ENCODE measurements at regions not wholly inside any gene's neighbourhood (a gene's known extent, or its start where the extent isn't known, plus 50 kb on each side); places are given as distances from the start of the nearest gene placed in this dataset.

GRCh38 chr3:72324253-72324811 is 523.9 kb downstream of the SHQ1 start:
- no peak for DNase-seq (ENCODE audit: low read depth)

DNA sequence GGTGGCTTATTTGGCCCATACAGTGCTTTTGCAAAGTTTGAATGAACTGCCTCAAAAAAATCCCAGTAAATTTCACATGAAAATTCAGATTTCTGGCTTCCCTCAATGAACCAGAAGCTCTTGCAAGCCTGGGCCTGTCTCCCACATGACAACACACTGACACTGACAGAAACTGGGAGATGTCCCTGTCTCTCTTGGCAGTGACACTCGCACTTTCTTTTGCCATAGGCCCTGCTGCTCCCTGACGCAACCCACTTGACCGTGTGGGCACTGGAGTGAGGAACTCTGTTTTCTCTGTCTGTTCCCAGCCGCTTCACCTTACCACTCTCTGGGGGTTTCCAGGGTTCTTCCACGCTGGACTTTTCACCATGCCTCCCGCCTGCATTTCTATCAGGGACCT is 524.5 kb downstream of the SHQ1 start:
- DNase-seq (ENCODE audit: low read depth) = no peak

- no peak for DNase-seq (ENCODE audit: low read depth)
Measured at GRCh38 chr3:72322264-72322976, 525.8 kb downstream of the SHQ1 start.

GRCh38 chr3:72320955-72321303 is 527.3 kb downstream of the SHQ1 start:
- DNase-seq (ENCODE audit: low read depth) = no peak

DNA sequence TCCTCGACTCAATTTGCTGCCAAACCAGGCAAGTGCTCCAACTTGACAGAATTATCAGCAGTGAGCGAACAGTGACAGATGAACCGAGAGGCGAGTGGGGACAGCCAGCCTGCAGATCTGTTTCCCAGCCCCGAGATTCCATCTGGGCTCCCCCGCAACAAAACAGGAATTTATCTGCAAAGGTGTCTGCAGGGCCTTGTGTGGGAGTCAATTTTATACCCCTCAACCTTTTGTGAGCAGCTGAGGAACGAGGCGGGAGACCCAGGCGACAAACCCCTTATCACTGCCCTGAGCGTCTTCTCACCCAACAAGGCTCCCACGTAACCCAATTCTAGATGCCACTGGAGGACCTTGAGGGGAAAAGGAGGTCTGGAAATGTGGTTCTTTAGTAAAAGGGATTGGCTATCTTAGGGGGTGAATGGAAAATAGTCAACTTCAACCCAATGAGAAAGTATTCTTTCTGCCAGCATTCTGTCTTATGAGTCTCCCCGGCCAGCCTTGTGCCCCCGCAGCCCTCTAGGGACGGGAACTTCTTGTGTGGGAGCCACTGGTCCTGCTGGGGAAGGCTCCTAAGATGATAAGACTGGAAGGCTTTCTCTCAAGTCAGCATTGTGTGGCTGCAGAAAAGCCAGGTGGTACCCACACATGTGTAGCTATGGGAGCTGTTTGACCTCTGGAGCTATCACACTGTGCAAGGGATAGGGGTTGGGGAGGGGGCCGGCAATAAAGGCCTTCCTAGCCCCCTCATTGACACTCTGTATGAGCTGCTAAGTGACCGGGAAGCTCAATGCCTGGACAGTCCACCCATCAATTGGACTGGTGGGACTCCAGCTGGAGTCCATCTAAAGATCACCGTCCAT is 527.9 kb downstream of the SHQ1 start:
- DNase-seq (ENCODE audit: low read depth) = no peak

GRCh38 chr3:72319194-72320094 is 528.8 kb downstream of the SHQ1 start:
- DNase-seq (ENCODE audit: low read depth) = no peak

DNA sequence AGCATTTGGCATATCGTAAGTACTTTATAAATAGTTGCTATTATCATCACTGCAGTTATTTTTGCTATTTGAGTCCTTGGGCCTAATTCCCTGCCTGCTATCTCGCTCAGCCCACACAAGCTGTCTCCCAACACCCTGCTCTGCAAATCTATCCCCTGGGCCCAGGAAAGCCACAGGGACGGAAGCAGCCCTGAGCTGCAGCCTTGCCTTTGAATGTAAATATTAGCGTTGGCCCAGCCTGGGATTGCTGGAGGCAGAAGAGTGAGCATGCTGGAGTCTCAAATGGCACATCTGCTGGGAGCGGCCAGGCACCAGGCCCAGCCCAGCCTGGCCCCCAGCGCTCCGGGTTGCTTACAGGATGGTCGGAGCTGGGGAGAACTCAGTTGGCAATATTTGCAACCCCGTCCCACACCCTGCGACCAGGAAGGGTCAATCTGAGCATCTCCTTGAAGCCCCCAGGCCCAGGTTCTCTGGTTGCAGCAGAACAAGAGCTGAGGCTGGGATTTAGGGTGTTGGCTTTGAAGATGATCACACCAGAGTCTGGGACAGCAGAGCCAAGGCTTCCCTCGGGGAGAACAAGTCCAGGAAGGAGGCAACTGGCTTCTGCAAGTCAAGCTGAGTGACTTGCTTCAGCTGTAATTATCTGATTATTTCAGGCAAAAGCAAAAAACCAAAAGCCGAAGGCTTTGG is 529.6 kb downstream of the SHQ1 start:
- DNase-seq (ENCODE audit: low read depth) = no peak

GRCh38 chr3:72317491-72317890 is 530.8 kb downstream of the SHQ1 start:
- no peak for DNase-seq (ENCODE audit: low read depth)

DNA sequence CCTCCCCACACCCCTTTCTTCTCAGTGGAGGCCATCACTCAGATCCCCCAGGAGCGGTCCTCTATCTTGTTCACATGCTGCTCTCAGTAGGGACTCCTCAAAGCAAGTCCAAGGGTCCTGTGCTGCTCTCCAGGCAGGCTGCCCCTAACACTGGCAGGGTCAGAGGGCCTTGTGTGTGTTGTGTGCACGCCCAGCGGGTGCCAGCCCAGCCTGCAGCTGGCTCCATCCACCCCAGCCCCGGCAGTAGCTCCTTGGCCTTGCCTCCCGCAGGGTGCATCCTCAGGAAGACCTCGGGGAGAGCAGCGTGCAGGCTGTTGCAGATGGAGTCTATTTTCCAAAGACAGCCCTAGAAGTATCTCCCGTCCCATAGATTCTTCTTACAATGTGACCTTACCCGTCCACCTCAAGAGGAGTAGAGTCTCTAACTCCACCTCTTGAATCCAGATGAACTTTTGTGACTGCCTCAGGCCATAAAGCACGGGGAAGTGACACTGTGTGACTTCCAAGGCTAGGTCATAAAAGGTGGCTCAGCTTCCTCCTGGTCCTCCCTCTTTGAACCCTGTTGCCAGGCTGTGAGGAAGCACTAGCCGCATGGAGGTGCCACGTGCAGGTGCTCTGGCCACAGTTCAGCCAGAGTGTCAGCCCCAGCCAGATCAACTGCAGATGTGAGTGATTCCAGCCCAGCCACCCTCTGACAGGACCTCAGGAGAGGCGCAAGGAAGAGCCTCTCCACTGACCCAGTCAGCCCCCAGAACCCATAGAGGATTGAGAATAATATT is 531.6 kb downstream of the SHQ1 start:
- no peak for DNase-seq (ENCODE audit: low read depth)

GRCh38 chr3:72313308-72313707 is 528.4 kb upstream of the PROK2 start:
- no peak for DNase-seq (ENCODE audit: low read depth)

DNA sequence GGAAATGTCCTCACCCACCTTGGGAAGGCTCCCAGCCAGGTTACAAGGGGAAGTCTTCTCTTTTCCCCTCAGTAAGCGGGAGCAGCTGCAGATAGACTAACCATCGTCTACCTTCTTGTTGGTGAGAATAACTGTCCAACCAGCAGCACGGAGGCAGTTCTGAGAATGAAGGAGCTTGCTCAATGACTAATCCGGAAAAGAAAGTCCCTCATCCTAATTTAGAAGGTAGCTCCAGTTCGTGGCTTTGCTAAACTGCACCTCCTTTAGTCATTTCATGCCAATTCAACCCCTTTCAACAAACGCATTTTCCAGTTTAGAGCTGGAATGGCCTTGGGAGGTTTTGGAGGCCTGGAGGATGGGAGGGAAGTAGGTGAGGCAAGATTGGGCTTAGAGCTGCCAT is 527.4 kb upstream of the PROK2 start:
- DNase-seq (ENCODE audit: low read depth) = no peak

DNA sequence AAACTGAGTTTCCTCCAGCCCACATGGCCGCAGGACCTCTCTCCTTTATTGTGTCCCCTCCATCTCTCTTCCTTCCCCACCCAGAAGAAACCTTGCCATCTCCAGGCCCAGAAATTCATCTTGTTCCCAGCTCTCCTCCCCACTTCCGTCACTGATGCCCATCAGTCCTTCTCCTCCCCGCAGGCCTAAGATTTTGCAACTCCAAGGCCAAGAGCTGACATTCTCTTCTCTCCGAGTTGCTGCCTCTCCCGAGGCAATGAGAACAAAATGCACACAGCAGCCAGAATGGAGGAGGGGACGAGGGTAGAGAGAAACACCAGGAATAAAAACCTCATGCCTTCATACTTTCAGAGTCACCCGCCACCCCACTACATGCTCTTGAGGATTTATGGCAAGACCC is 526.5 kb upstream of the PROK2 start:
- no peak for DNase-seq (ENCODE audit: low read depth)

DNA sequence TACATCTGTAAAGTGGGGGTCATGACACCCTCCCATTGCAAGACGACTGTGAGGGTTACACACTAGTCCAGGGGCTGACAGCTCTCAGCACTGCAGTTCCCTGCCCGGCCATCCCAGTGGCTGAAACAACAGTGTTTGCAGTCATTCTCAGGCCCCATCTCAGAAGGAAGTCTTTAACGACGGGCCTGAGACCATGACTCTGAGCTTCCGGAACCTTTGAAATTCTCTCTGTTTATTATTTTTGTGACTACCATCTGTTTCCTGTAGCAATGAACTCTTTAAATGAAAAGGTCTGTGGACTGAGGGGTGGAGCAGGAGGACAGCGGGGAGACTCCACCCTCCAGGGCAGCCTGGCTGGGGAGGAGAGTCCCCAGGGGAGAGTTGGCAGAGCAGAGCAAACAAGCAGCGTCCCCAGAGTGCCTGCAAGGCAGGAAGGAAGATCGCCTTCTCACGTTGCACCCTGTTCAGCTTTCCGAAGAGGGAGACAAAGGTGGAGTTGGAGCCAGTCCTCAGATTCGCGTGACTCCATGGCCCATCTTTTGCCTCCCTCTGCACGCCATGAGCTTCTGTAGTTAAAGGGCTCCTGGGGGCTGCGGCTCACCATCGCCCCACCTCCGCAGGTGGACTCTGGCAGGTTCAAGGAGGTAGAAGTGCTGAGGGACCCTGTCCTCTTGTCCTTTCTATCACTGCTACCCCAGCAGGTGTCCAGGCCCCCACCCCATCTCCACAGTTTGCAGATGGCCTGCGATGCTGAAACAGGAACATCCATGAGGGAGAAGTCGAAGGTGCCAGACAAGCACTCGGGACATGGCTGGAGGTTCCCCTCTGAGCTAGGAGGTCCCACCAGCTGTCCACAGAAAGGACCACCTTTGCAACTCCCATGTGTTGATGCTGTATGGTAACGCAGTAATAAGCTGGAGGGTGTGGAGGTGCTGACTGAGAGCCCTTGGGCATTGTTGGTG is 525.8 kb upstream of the PROK2 start:
- peak; percentile 26 for DNase-seq (ENCODE audit: low read depth)

DNA sequence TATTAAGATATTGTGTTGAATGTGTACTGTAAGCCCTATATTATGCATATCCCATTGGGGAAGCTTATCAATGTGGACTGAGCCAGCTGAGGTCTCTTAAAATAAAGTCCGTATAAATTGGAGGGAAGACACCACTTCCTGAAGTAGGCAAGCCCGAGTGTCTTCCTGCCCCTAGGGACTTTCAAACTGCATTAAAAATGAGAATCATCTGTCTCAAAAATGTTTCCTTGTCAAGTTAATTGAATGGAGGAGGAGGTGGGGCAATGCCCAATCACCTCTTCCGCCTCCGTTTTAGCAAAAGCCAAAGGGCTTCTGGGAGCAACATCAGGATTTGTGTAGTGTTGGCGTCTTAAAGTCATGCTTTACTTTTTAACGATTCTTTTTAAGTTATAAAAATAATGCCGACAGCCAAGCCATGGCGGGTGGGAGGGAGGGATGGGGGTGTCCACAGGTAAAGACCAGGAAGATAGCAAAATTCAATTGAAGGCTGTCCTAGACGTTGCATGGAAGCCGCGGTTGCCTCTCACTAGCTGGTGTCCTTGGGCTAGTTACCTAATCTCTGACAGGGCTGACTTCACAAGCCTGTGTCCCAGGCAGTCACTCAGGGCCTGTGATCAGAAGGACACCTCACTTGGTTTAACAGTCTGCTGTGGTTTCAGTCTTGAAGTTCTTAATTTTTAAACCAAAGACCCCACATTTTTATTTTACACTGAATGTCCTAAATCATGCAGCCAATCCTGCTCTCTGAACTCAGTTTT is 524.9 kb upstream of the PROK2 start:
- no peak for DNase-seq (ENCODE audit: low read depth)

DNA sequence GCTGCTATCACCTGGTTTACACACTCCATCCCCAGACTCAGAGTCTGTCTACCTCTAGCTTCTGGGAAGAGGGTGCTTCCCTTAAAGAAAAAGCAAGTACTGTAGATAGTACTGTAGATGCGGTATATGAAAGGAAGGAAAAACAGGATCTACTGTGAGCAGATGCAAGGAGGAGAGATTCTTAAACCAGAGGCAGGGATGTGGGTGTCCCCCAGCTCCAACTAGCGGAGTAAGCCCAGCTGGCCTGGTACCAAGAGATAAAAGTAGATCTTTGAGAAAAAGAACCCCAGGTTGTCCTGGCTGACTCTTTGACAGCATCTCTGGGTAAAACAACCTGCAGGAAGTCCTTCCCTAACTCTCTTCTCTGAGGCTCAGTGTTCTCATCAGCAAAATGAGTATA is 523.7 kb upstream of the PROK2 start:
- no peak for DNase-seq (ENCODE audit: low read depth)

DNA sequence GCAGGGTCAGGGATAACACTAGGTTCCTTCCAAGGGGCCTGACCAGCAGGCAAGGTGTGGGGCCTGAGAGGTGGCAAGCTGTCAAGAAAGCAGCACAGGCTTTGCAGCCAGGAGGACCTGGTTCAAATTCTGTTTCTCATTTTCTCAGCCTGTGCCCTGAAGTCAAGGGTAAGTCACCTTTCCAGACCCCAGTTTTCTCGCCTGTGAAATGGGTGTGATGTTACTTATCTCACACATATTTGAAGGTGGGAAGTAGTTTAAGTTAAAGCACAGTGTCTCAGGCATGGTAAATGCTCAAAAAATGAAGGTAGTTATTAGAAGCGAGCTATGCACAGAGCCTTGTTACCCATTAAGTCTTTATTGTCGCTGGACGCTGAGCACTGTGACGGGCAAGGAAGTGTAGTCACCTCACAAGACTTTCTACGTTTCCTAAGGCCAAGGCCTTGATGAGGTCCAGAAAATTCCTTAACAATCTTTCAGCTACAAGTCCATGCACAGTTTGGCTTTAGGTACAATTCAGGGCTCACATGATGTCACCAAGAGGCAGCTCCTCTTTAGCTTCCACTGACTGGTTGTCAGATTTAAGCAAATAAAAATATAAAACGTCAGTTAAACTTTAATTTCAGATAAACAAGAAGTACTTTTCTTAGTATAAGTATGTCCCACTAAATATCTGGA is 522.6 kb upstream of the PROK2 start:
- no peak for DNase-seq (ENCODE audit: low read depth)

- no peak for DNase-seq (ENCODE audit: low read depth)
Measured at GRCh38 chr3:72306800-72307341, 521.9 kb upstream of the PROK2 start.

DNA sequence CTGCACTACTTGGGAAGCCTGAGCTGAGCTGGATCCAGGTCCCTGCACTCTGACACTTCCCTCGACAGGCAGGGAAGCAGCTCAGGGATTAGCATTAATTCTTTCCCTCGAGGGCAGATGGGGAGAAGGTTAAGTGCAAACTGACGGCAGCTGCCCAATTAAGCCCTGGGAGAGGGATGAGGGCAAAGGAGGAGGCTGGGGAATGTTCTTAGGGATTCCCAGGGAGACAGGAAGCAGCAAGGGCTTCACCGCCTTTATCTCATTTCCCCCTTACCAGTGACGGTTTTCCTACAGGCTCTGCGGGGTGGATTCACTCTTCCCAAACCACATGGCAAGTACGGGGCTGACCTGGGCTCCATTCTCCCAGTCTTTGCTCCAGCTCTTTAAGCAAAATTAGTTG is 519.0 kb upstream of the PROK2 start:
- no peak for DNase-seq (ENCODE audit: low read depth)

Data from forelimb muscle (tissue), 1 donor.